ENCODE measurements at regions not wholly inside any gene's neighbourhood (a gene's known extent, or its start where the extent isn't known, plus 50 kb on each side); places are given as distances from the start of the nearest gene placed in this dataset.
"Not testable (repeated sequence)": the region's sequence is repeated elsewhere in the genome, so short reads cannot be mapped to it uniquely, and the experiment has no call there.

- H3K4me3 ChIP-seq (ENCODE audit: low read length): no peak overlapping the region
- DNase-seq (ENCODE audit: low read depth, low spot score): no peak
Observed at GRCh38 chr5:17114233-17114632, 103.2 kb upstream of the BASP1 start.

- DNase-seq (ENCODE audit: low read depth, low spot score): no peak
- H3K4me3 ChIP-seq (ENCODE audit: low read length): no peak overlapping the region
Observed at GRCh38 chr5:17114715-17115599, 102.5 kb upstream of the BASP1 start.

- no peak overlapping the region for H3K4me3 ChIP-seq (ENCODE audit: low read length)
- DNase-seq (ENCODE audit: low read depth, low spot score): no peak
Observed at GRCh38 chr5:17115855-17116254, 101.6 kb upstream of the BASP1 start.

DNA sequence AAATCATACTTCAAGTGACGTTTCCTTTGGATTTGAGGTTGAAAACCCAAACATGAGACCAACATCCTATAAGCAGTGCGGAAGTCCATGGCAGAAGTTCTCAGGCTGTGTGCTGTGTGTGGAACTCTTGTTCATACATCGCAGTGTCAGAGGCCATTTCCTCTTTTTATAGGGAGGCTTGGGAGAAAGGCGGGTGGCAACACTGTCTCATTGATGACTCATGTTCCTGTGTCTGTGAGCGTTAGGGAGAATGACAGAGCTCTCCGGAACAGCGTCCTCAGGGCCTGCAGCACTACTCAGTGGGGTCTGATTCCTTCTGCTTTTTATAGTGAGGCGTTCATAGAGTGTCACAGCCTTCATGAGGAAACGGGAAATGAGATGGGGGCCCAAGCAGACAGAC is 98.8 kb upstream of the BASP1 start:
- H3K4me3 ChIP-seq (ENCODE audit: low read length): no peak overlapping the region
- no peak for DNase-seq (ENCODE audit: low read depth, low spot score)

- DNase-seq (ENCODE audit: low read depth, low spot score): no peak
- no peak overlapping the region for H3K4me3 ChIP-seq (ENCODE audit: low read length)
Observed at GRCh38 chr5:17120209-17120608, 97.2 kb upstream of the BASP1 start.

DNA sequence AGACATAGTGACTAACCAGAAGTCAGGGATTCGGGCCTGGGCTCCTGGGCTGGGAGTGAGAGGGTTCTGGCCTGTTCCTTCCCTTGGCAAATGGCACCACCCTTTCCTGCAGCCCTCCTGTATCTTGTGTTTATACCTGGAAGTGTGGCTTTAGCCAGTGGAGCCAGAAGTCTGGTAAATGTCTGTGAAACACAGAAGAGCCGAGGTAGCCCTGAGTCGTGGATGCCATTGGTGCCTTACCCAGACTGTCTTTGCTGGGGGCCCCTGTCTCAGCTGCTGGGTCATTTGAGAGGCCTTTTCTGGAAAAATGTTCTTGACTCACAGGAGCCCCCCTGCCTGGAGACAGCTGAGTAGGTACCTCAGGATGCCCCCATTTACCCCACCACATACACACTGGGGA is 95.7 kb upstream of the BASP1 start:
- DNase-seq (ENCODE audit: low read depth, low spot score): no peak

DNA sequence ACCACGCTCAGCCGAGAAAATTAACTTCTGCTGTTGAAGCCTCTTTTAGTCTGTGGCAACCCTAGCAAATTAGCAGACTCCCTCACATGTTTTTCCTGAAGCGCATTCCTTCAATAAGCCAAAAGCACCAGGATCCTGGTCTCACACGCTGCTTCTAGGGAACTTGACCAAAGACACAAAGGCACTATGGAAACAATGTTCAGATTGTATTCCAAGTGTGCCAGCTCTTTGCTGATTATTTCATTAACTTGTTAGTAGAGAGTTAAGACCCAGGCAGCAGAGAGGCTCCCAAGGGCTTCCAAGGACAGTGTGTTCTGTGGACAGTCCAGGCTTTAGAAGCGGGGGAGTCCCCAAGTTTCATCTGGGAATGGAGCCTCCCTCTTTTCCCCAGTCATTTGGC is 94.4 kb upstream of the BASP1 start:
- DNase-seq (ENCODE audit: low read depth, low spot score): no peak

More for the DNA sequence above, 95.7 kb upstream of the BASP1 start:
- H3K4me3 ChIP-seq (ENCODE audit: low read length): no peak overlapping the region

GRCh38 chr5:17123773-17124172 is 93.7 kb upstream of the BASP1 start:
- not testable (repeated sequence) for H3K4me3 ChIP-seq (ENCODE audit: low read length); DNase-seq (ENCODE audit: low read depth, low spot score)

More for the DNA sequence above, 94.4 kb upstream of the BASP1 start:
- no peak overlapping the region for H3K4me3 ChIP-seq (ENCODE audit: low read length)

DNA sequence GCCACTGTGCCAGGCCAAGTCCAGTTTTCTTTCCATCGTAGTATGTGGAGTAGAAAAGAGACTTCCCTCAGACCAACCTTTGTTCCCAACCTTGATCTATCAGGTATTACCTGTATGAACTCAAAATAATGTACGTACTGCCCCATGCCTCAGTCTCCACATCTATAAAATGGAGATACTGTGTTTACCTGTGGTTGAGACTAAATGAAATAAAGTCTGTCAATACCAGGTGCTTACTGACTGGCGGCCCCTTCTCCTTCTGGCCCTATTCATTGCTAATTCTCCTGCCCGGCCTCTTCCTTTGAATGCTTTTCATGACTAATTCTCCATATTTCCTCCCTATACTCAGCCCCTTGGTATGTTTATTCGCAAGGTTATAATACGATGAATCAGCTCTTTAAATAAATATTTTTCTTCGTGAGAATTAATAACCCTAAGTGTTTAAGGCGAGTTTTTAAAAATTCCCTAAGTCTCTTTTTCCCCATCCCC is 89.6 kb upstream of the BASP1 start:
- no peak for DNase-seq (ENCODE audit: low read depth, low spot score)
- no peak overlapping the region for H3K4me3 ChIP-seq (ENCODE audit: low read length)

GRCh38 chr5:17129093-17129849 is 88.2 kb upstream of the BASP1 start:
- DNase-seq (ENCODE audit: low read depth, low spot score): no peak
- no peak overlapping the region for H3K4me3 ChIP-seq (ENCODE audit: low read length)

DNA sequence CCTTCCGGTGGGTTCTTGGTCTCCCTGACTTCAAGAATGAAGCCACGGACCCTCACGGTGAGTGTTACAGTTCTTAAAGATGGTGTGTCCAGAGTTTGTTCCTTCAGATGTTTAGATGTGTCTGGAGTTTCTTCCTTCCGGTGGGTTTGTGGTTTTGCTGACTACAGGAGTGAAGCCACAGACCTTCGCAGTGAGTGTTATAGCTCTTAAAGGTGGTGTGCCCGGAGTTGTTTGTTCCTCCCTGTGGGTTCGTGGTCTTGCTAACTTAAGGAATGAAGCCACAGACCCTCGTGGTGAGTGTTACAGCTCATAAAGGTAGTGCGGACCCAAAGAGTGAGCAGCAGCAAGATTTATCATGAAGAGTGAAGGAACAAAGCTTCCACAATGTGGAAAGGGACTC is 87.1 kb upstream of the BASP1 start:
- H3K4me3 ChIP-seq (ENCODE audit: low read length): not testable (repeated sequence)
- peak; percentile 29 for DNase-seq (ENCODE audit: low read depth, low spot score)

GRCh38 chr5:17132444-17133083 is 84.9 kb upstream of the BASP1 start:
- H3K4me3 ChIP-seq (ENCODE audit: low read length): no peak overlapping the region
- peak; percentile 15 for DNase-seq (ENCODE audit: low read depth, low spot score)

GRCh38 chr5:17135050-17135449 is 82.4 kb upstream of the BASP1 start:
- DNase-seq (ENCODE audit: low read depth, low spot score): no peak
- no peak overlapping the region for H3K4me3 ChIP-seq (ENCODE audit: low read length)

- no peak overlapping the region for H3K4me3 ChIP-seq (ENCODE audit: low read length)
- DNase-seq (ENCODE audit: low read depth, low spot score): no peak
Observed at GRCh38 chr5:17143335-17143734, 74.1 kb upstream of the BASP1 start.

- no peak overlapping the region for H3K4me3 ChIP-seq (ENCODE audit: low read length)
- no peak for DNase-seq (ENCODE audit: low read depth, low spot score)
Observed at GRCh38 chr5:17146280-17146841, 71.1 kb upstream of the BASP1 start.

DNA sequence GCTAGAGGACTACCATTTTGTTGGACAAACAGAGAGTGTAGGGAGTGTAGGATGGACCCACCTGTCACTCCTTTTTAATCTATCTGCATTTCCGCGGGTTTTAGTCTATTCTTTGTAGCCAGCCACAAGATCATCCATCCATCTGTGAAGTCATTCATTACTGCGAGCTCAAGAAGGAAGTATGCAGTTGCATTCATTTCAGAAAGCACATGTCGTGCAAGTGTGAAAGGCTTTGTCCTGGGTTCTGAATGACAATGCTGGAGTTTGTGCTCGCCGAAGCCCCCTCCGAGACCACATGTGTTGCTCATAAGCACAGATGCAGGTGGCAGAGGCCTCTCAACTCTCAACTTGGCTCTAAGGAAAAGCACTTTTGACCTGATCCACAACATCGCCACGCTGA is 70.3 kb upstream of the BASP1 start:
- no peak for DNase-seq (ENCODE audit: low read depth, low spot score)
- H3K4me3 ChIP-seq (ENCODE audit: low read length): no peak overlapping the region

GRCh38 chr5:17147617-17148016 is 69.8 kb upstream of the BASP1 start:
- DNase-seq (ENCODE audit: low read depth, low spot score): no peak
- H3K4me3 ChIP-seq (ENCODE audit: low read length): no peak overlapping the region

DNA sequence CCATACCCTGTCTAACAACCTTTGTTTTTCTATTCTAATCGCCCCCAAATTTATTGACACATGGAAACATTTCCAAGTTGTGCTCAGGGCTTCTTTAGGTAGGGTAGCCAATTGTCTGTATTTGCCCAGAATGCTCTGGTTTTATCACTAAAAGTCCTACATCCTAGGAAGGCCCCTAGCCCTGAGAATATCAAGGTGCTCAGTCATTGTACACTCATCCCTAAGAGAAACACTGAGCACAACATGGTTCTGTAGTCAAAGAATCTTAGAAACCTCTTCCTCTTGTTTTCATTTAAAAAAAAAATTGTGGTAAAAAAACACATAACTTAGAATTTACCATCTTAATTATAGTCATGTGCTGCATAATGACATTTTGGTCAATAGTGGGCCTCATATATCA is 69.0 kb upstream of the BASP1 start:
- no peak overlapping the region for H3K4me3 ChIP-seq (ENCODE audit: low read length)
- DNase-seq (ENCODE audit: low read depth, low spot score): no peak

GRCh38 chr5:17149786-17150185 is 67.6 kb upstream of the BASP1 start:
- DNase-seq (ENCODE audit: low read depth, low spot score): no peak
- H3K4me3 ChIP-seq (ENCODE audit: low read length): no peak overlapping the region
